ENCODE measurements at regions not wholly inside any gene's neighbourhood (a gene's known extent, or its start where the extent isn't known, plus 50 kb on each side); places are given as distances from the start of the nearest gene placed in this dataset.

- FAIRE-seq = no peak
- no peak for DNase-seq (ENCODE audit: extremely low spot score, insufficient read length, low read depth)
Measured at GRCh38 chr2:67845621-67846369, 217.0 kb downstream of the C1D start.

DNA sequence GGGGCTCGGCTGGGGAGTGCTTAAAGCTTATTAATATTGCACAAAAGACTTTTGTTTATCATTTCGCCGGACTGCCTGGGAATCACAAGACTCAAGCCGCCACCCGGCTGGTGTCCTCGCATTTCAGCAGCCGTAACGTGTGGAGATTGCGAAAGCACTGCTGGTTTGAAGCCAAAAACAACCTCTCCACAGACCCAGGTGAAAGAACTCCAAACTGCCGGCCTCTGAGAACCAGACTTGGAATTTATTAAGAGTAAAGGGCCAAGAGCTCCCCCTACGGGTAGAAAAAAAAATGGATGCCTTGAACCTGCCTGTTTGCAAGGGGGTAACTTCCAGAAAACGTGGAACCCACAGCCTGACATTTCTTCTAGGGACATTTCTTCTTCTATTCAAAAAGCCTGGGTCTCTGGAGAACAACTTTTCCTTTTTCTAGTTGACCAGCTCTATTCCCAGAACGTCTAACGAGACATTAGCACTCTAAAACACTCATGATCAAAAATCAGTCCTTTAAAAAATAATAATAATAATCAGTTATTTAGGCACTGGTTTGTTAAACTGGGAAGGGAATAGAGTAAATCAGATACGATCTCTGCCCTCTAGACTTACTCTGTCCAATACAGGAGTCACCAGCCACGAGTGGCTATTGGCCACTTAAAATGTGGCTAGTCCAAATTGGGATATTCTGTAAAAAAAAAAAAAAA is 216.3 kb downstream of the C1D start:
- DNase-seq (ENCODE audit: extremely low spot score, insufficient read length, low read depth) (no peak), FAIRE-seq (no peak)

- FAIRE-seq (no peak), DNase-seq (ENCODE audit: extremely low spot score, insufficient read length, low read depth) (no peak)
Measured at GRCh38 chr2:67848551-67849285, 214.1 kb downstream of the C1D start.

GRCh38 chr2:67851016-67851415 is 211.8 kb downstream of the C1D start:
- no peak for FAIRE-seq
- no peak for DNase-seq (ENCODE audit: extremely low spot score, insufficient read length, low read depth)

- no peak for DNase-seq (ENCODE audit: extremely low spot score, insufficient read length, low read depth)
- no peak for FAIRE-seq
Measured at GRCh38 chr2:67851956-67852824, 210.6 kb downstream of the C1D start.

- no peak for DNase-seq (ENCODE audit: extremely low spot score, insufficient read length, low read depth)
- FAIRE-seq = no peak
Measured at GRCh38 chr2:67854103-67854743, 208.6 kb downstream of the C1D start.

DNA sequence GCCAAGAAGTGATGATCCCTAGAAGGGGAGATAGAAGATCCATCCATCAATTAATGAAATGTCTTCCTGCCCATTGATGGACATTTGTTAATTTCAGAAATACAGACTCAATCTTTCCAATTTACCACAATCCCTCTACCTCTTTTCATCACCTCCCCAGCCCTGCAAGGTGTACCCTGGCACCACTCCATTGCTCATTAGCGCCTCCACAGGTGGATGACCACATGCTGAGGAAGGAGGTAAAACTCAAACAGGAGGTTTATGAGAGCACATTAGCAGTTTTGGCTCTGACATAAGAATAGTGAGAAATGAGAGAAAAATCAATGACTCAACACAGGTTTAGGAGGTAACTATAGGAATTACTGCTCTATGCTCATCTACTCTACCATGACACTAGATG is 208.0 kb downstream of the C1D start:
- DNase-seq (ENCODE audit: extremely low spot score, insufficient read length, low read depth) (no peak), FAIRE-seq (no peak)

DNA sequence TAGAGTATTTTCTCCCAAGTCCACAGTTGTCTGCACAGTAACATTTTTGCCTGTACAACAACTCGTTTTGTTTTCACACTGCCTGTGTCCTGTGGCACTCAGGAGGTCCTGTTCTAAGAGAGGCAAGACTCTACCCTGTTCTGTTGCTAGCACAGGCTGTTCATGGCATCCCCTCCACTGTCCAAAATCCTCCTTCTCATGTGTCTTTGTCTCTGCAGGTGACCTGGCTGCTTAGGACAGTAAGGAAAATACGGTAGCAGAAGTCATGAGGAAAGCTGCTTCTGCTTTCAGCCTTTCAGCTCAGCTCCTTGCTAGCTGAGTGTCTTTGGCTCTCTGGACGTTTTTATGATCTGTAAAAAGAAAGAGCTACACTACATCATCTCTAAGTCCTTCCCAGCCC is 205.9 kb downstream of the C1D start:
- no peak for DNase-seq (ENCODE audit: extremely low spot score, insufficient read length, low read depth)
- no peak for FAIRE-seq

- FAIRE-seq (no peak), DNase-seq (ENCODE audit: extremely low spot score, insufficient read length, low read depth) (no peak)
Measured at GRCh38 chr2:67857836-67858235, 205.0 kb downstream of the C1D start.

GRCh38 chr2:67858886-67859285 is 203.9 kb downstream of the C1D start:
- no peak for DNase-seq (ENCODE audit: extremely low spot score, insufficient read length, low read depth)
- FAIRE-seq = no peak

DNA sequence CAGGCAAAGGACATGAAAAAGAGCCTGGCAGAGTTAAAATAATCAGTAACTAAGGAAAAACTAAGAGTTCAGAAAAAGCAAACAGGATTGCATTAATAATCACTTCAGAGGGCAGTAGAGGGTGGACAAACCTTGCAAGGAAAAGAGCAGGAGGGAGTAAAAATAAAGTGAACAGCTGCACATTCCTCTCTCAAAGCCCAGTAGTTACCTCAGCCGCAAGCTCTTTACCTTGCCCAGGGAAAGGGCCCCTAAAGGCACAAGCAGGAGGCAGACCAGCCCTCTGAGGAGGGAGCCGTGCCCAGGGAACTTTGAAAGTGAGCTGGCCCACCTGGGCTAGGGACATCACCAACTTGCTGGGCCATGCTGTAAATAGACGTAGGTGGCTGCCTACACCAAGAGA is 196.9 kb downstream of the C1D start:
- DNase-seq (ENCODE audit: extremely low spot score, insufficient read length, low read depth) (no peak), FAIRE-seq (no peak)

DNA sequence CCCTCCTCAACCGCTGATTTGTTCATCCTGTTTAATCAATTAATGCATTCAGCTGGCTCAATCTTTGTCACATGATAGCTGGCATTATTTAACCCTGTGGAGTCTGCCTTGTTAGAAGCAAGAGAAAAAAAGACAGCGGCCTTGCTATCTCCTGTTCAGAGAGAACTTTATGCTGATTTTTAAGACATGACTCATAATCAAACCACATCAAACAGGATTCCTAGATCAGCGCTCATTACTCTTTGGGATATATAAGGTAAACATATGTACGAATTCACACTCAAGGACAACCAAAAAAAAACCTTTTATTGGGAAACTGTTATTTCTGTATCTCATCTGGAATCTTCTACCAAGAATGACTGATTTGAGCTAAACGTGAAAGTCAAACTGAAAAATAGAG is 195.1 kb downstream of the C1D start:
- no peak for FAIRE-seq
- no peak for DNase-seq (ENCODE audit: extremely low spot score, insufficient read length, low read depth)

DNA sequence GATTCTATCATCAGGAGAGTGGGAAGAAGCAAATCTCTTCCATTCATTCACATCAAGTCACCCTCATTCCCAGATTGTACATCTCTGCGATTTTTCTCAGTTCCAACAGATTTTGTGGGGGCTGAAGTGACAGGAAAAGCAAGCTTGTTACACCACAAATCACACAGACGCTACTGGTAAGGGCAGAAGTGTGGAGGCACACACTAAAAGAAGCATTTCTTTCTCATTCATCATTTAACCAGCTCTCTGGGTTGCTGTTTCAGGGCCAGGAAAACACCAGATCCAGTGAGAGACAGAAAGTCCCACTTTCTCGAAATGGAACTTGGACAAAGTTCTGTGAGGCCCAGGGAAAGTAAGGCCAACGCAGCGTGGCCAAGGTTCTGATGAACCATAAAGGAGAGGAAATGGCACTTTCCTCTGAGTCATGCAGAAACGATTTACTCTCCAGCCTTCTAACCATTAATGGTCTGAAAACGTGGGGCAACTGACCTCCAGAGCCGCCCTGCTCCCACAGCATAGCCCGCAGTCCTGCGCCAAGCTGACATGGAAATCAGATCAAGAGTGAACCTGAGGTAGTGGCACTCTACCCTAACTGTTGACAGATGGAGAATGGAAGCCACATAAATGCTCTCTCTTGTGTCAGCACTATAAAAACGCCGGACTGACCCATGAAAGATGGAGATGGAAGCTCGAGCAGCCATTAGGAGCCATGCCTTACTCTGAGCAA is 191.0 kb downstream of the C1D start:
- FAIRE-seq = no peak
- no peak for DNase-seq (ENCODE audit: extremely low spot score, insufficient read length, low read depth)

DNA sequence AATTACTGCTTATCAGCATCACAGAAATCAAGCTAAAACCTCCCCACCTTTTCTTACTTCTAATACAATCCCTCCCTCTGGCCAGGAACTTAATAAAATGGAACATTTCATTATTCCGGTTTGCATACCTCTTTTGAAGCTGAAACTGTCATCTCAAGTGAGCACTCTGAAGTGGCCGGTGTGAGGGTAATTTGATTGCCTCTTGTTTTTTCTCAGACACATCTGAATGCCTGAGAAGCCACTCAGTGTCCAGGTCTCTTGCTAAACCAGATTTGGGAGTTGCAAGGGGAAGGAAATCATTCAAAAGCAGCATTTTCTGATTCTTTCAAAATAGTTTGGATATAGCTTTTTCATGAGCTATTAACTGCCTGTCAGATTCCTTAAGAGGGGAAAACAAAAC is 190.3 kb downstream of the C1D start:
- DNase-seq (ENCODE audit: extremely low spot score, insufficient read length, low read depth) (no peak), FAIRE-seq (no peak)

DNA sequence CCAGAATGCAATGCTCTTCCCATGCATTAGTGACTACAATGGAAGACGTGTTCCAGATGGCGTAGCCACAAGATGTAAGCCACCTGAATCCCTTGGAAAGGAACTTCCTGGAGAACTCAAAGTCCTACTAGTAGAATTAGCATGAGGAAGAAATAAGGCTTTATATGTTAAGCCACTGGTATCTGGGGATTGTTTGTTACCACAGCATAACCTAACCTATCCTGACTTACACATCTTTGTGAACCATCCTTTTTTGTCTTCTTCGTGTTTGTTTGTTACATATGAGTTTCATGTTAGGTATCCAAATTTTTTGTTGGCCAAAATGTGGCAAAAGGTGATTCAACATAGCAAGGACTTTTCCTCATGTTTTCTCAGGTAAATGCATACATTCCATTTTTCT is 188.9 kb downstream of the C1D start:
- FAIRE-seq = no peak
- no peak for DNase-seq (ENCODE audit: extremely low spot score, insufficient read length, low read depth)

DNA sequence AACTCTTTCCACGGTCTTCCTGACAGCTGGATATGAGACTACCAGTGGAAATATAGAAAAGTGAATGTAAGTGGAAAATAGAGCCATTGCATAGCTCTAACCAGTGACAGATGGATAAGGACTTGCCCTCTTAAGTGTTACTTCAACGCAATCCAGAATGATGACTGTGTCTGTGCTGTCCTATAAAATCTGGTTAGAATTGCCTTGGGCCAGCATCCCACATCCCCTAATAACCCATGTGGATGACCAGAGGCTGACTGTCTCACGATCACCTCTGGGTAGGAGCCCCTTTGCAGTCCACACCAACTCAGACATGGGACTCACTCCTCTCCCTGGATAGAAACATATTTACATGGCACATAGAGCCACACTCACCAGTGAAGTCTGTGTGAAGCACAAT is 186.6 kb downstream of the C1D start:
- DNase-seq (ENCODE audit: extremely low spot score, insufficient read length, low read depth) (no peak), FAIRE-seq (no peak)

- no peak for FAIRE-seq
- DNase-seq (ENCODE audit: extremely low spot score, insufficient read length, low read depth) = no peak
Measured at GRCh38 chr2:67877301-67877700, 185.5 kb downstream of the C1D start.

GRCh38 chr2:67878743-67879142 is 184.1 kb downstream of the C1D start:
- DNase-seq (ENCODE audit: extremely low spot score, insufficient read length, low read depth) = no peak
- FAIRE-seq = no peak

DNA sequence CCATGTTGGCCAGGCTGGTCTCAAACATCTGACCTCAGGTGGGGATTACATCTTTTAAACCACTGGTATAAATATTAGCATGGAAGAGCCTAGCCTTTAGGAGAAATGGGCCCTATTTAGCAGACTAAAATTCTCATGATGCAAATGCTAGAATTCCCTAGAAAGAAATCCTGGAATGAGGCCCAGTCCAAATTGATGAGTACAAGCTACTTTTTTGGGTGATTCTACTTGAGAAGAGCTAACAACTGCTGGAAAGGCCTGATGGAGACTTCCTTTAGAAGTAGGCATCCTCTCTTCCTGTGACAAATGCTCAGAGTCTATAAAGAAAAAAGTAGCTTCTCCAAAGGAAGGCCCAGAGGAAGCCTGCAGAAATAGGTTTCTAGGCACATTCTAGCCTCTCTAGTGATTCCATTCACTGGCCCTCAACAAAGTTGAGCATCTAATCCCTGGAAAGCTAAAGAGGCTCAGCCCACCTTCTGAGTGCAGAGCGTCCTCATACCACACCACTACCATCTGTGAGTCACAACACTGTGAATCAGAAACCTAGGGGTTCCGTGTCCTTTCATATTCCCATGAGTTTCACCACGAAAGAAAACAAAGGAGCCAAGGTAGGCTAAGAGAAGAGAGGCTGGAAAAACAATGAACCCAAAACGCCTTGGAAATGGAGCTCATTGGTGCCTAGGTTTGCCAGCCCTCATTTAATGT is 183.1 kb downstream of the C1D start:
- FAIRE-seq (no peak), DNase-seq (ENCODE audit: extremely low spot score, insufficient read length, low read depth) (no peak)

Data from GM18507 (cell line).